ENCODE measurements at regions not wholly inside any gene's neighbourhood (a gene's known extent, or its start where the extent isn't known, plus 50 kb on each side); places are given as distances from the start of the nearest gene placed in this dataset.

GRCh38 chr16:11424118-11424460 lies 78.8 kb downstream of the RMI2 start:
- TF ChIP-seq CTCF (IDR thresholded peaks at IDR 0.05) = no peak
- no peak for TF ChIP-seq EP300 (IDR thresholded peaks at IDR 0.05)
- TF ChIP-seq POLR2A (IDR thresholded peaks at IDR 0.05) = no peak
